GM18873 (cell line): ENCODE measurements at regions not wholly inside any gene's neighbourhood (a gene's known extent, or its start where the extent isn't known, plus 50 kb on each side); places are given as distances from the start of the nearest gene placed in this dataset.
"Not testable (repeated sequence)": the region's sequence is repeated elsewhere in the genome, so short reads cannot be mapped to it uniquely, and the experiment has no call there.

ENCODE experiments used
- ATAC-seq: cut with Tn5 transposase; IDR thresholded peaks from one replicate; pipeline ENCODE4 v1.9.1; 2021; ENCODE audit warnings: mild to moderate bottlenecking, moderate library complexity, moderate number of reproducible peaks; ENCODE audit not compliant: unreplicated experiment, low FRiP score

DNA sequence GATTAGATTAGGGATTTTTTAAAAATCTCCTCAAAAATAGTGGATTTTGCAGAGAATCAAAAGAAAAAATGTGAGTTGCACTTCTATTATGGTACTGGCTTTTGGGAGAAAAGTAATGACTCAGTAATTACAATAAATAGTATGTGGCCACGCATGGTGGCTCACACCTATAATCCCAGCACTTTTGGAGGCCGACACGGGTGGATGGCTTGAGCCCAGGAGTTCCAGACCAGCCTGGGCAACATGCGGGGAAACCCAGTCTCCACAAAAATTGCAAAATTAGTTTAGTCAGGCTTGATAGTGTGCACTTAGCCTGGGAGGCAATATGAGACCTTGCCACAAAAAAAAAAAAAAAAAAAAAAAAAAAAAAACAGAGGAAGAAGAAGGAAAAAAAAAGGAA is 1098.2 kb downstream of the ZPLD1 start:
- ATAC-seq, result no peak

DNA sequence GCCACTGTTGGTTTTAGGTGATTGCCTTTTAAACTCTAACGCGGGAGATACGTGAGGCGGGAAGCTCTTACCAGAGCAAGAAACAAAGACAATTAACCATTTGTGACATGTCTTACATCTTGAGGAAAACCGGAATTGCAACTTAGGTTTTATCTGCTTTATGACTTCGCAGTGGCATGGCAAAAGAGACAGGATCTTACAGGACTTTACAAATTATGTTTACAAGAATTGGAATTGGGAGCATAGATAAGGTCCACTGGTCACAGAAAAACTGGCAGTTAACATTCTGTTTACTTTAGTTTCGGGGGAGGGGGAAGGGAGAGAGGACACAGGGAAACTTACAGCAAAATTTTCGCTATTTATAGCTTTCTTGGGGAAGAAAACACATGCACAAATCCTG is 1119.6 kb downstream of the ZPLD1 start:
- no peak for ATAC-seq

DNA sequence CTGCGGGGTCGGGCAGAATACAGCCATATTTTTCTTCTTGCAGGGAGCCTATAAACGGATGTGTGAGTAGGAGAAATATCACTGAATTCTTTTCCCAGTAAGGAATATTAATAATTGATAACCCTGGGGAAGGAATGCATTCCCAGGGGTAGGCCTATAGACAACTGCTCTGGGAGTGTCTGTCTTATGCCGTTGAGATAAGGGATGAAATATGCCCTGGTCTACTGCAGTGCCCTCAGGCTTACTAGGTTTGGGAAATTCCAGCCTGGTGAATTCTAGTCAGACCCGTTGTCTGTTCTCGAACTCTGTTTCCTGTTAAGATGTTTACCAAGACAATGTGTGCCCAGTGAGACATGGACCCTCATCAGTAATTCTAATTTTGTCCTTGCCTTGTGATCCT is 1129.3 kb downstream of the ZPLD1 start:
- ATAC-seq, result not testable (repeated sequence)

DNA sequence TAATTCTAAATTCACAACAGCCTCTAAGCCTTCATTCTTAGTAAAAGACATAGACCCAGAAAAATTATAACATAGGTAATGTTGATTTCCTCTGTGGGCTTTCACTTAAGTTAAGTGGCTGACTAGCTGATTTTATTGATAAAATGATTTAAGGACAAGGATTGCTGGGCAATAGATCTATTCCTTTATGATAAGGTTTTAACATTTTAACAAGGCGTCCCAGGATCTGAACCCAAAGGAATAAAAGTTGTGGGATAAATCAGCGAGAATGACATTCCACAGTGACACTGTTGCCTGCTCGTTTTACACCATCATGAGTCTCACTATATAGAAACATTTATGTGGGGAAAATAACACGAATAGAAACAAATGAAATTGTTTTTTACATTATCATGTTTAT is 1151.0 kb downstream of the ZPLD1 start:
- ATAC-seq, result no peak

DNA sequence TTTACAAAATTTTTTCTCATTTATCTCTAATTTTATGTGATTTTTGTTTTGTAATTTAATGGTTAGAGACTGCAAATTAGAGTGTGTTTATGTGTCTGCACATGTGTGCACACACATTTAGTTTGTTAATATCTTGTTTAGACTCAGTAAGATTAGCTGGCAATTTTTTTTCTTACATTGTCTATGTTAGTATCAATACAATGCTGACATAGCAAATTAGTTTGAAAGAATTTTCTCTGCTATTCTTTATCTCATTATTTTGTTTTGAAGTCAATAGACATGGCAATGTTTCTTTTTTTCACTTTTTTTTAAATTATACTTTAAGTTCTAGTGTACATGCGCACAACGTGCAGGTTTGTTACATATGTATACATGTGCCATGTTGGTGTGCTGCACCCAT is 1155.0 kb downstream of the ZPLD1 start:
- no peak for ATAC-seq

DNA sequence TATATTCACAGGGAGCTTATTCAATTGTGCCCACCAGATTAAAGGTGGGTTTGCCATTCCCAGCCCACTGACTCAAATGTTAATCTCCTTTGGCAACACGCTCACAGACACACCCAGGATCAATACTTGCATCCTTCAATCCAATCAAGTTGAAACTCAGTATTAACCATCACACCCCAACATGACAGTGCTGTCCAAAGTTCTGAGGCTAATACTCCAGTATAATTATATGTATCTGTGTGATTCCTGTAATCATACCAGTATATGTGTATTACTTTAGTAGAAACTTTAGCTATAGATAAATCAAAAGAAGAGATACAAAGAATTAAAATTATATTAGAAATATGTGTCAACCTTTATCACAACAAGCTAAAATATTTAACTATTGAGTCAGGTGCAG is 1166.0 kb downstream of the ZPLD1 start:
- ATAC-seq, result no peak

DNA sequence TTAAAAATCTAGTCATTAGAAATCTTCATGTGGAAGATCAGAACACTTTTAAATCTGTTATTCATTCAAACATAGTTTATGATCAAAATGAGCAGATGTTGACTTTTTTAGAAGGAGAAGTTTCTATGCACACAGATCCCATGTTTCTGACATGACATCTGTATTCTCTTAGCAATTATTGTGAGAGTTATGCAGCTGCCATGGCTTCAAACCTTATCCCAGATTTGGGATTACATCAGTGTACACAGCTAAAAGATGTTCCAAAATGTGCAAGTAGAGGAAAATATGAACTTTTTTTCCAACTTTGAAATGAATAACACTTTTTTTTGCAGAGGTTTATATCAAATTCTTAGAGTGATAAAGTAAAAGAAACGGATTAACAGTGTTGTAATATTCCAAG is 1166.9 kb downstream of the ZPLD1 start:
- ATAC-seq, result no peak

DNA sequence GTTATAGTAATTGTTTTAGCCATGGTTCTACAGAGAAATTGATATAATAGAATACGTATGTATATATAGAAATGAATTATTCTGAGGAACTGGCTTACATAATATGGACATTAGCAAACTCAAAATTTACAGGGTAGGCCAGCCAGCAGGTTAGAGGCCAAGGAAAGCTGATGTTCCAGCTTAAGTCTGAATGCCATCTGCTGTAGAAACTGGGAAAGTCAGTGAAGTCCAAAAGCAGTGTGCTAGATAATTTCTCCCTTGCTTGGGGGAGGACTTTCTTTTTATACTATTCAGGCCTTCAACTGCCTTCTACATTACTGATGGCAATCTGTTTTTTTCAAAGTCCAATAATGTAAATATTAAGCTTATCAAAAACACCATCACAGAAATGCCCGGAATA is 1174.7 kb downstream of the ZPLD1 start:
- ATAC-seq, result no peak

DNA sequence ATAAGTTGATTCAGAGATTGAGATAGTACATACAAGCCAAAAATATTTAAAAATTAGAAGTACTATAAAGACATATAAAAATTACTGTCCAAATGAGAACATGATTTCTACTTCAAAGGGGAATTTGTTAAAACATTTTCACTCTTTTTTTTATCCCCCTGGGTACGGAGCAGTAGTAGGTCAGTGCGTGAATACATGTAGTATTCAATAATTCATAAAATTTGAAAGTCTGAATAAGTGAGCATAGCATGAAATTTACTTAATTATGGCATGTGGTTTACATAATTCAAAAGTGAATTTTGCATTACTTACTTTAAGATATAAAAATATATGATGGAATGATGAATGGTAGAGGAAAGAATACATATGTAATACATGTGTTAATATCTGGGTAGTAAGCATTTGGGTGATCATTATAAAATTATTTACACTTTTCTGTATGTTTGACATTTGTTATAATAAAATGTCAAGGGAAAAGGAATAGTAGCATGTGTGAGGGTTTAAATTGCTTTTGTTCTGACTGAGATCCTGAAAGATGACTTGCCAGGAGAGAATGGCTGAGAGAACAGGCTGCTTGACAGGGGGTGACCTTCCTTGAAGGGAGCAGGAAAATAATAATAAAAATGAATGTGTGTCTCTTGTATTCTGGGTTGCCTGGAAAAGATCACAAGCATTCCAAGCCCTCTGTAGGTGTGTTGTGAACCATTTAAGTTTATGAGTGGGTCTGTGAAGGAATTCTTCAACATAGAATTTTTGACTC is 1178.8 kb downstream of the ZPLD1 start:
- no peak for ATAC-seq

DNA sequence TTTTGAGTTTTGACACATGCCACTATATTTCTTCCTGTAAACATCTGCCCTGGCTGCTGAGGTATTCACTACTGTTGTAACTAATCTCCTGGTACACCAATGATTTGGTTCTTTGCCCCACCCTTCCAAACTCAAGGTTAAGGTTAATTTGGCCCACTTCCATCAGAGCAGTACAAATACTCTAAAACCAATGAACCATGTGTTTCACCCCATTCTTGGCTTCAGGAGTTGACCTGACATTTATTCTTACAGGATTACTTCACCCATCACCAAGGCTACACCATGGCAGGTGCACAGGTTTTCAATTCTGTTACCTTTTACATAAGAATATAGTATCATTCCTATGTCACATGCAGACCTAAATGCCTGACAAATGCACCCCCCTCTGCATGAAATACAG is 1179.9 kb downstream of the ZPLD1 start:
- no peak for ATAC-seq

DNA sequence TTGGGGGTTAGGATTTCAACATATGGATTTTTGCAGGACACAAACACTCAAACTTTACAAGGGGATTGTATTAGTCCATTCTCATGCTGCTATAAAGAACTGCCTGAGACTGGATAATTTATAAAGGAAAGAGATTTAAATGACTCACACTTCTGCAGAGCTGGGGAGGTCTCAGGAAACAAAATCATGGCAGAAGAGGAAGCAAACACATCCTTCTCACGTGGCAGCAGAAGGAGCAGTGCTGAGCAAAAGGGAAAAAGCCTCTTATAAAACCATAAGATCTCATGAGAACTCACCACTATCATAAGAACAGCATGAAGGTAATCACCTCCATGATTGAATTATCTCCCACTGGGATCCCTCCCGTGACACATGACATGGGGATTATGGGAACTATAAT is 1183.1 kb downstream of the ZPLD1 start:
- no peak for ATAC-seq

DNA sequence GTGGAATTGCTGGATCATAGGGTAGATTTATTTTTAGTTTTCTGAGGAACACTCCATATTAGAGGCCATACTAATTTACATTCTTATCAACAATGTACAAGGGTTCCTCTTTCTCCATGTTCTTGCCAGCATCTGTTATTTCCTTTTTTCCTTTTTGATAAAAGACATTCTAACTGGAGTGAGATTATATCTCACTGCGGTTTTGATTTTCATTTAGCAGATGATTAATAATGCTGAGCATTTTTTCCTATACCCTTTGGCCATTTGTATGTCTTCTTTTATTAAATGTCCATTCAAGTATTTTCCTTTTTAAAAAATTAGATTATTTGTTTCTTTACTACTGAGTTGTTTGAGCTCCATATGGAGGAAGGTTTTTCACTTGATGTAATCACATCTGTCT is 1189.5 kb downstream of the ZPLD1 start:
- ATAC-seq, result no peak

DNA sequence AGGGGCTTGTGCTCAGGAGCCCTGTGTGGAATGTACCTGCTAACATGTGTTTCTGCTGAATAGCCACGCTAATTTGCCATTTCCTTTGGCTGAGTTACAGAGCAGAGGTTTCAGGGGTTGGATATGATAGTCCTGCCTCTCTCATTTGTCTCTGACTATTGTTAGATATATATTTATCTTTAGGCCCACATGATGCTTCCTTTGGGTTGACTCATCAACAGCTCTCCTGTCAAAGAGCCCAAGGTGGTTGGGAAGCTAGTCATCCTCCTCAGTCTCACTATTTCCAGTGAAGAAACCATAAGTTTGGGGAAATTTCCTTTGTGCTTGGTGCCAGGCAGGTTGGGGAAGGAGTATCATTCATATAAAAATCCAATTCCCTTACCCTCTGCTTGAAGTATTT is 1194.6 kb downstream of the ZPLD1 start:
- no peak for ATAC-seq

DNA sequence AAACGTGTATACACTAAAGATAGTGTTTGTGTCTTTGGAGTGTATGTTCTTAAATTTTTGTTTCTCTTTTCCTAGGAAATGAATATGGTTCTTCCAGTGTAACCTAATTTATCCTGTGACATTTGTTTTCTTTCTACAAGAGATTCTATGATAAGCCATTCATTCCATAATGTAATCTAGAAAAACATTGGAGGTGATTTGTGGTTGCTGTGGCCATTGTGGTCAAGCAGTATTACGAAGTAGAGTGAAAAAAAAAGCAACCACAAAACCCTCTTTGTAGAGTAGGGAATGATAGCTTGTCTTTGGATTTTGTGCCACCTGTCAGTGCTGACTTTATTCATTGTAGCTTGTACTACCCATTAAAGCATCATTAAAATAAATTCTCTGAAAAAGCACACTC is 1209.6 kb downstream of the ZPLD1 start:
- no peak for ATAC-seq

DNA sequence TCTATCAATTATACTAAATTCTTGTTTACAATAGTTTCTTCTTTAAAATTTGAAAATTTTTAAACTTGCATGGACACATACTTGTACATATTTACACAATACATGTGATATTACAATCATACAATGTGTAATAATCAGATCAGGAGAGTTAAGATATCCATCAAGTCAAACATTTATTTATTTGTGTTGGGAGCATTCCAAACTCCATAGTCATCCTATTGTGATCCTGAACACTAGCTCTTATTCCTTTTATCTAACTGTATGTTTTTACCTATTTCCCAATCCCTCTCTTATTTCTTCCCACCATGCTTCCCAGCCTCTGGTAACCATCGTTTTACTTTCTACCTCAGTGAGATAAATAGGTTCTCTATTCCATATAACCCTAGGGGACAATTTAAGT is 1219.2 kb downstream of the ZPLD1 start:
- ATAC-seq, result no peak

DNA sequence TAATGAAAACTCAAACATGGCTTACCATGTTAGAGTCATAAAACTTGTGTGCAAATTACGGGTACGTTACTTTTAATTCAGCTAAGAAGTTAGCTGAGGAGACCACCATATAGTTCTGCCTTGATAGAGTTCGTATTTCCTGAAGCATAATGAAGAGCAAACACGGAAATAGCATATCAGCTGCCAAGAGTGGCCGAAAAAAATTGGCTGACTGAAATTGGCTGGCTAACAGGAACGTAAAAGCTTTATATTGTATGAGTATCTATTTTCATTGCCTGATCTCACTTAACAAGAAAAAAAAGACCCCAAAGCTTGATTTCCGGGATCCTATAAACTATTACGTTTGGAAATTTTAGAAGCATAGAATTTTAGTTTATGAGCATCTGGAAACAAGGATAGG is 1222.9 kb downstream of the ZPLD1 start:
- ATAC-seq, result no peak

DNA sequence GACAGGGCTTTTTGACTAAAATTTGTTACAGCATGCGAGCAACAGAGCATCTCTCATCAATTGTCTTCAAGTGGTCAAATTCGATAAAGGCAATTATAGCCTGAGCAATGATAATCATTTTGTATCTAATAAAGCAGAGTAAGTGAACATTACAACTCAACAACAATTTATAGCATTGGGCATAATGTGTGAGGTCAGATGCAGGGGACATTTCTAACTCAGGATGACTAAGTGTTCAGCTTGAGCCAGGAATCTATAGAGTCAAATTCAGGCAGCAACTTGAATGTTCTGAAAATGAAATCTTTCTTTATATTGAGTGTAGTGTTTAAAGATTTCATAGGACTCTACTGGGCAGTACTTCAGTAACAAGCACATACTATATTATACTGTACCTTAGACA is 1226.0 kb downstream of the ZPLD1 start:
- no peak for ATAC-seq

DNA sequence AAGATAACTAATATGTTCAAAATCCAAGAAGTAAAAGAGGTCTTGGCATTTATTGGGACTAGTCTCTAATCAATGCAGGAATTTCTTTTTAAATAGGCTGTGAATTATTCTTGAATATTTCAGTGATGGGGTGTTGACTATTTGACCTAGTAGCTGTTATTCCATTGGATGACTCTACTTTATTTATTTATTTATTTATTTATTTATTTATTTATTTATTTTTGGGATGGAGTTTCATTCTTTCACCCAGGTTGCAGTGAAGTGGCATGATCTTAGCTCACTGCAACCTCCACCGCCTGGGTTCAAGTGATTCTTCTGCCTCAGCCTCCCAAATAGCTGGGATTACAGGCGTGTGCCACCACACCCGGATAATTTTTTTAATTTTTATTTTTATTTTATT is 1227.8 kb downstream of the ZPLD1 start:
- no peak for ATAC-seq

DNA sequence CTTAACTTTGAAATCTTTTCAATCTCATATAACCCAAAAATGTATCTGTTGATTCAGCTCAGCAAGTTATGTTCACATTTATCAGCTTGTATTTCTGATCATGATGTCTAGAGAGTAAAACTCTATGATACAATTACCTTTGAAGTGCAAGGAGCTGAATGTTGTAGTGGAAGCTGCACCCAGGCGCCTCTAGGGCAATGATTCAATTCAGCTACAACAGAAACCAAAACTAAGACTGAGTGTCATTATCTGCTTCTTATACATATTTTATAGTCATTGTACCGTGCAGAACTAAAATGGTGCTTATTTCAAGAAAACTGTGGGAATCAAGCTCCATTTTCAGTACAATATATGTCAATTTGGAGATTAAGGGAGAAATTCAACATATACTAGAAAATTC is 1237.5 kb downstream of the ZPLD1 start:
- no peak for ATAC-seq

DNA sequence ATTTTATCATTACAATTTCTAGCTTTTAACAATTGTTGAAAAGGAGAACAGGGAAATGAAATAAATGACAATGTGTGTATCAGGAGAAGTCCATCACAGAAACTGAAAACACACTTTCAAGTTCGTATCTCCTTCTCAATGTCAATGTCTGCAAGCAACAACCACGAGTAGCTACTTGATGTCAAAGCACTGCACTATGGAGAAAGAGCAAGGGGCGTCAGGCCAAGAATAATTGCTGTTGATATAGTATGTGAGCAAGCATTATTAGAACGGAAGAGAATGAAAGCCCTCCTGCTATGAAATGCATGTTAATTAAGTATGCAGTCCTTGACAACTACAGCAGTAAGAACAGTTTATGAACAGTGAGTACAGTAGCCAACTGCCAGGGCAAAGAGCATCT is 1250.1 kb downstream of the ZPLD1 start:
- no peak for ATAC-seq

DNA sequence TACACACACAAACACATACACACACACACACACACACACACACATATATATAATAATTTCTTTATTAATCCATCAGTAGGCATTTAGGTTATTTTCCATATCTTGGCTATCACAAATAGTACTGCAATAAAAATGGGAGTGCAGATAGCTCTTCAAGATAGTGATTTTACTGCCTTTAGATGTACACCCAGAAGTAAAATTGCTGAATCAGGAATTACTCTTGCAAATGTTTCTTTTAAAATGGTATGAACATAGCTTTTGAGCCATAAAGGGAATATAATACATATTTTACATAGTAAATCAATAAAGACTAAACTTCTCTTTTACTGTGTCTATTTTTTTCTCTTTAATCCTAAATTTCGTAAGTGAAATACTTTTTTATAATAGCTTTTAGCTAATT is 1251.1 kb downstream of the ZPLD1 start:
- no peak for ATAC-seq

DNA sequence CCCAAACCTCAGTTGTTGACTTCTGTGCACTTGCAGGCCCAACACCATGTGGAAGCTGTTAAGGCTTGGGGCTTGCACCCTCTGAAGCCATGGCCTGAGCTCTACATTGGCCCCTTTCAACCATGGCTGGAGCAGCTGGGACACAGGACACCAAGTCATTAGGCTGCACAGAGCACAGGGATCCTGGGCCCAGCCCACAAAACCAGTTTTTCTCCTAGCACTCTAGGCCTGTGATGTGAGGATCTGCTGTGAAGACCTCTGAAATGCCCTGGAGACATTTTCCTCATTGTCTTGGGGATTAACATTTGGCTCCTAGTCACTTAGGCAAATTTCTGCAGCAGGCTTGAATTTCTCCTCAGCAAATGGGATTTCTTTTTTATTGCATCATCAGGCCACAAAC is 1255.7 kb downstream of the ZPLD1 start:
- no peak for ATAC-seq

DNA sequence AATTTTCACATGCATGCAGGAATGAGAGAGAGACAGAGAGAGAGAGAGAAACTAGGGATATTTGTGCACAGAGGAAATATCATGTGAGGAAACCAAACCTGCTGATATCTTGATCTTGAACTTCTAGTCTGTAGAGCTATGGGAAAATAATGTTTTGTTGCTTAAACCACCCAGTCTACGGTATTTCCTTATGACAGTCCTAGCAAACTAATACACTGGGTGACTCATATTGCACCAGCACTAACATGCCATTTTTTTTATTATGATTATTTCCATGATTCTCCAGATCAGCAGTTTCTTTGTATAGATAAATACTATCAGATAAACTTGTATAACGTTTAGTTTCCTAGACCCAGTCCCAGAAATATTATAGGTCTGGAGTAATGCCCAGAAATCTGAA is 1259.0 kb downstream of the ZPLD1 start:
- ATAC-seq, result no peak
